ENCODE measurements at regions not wholly inside any gene's neighbourhood (a gene's known extent, or its start where the extent isn't known, plus 50 kb on each side); places are given as distances from the start of the nearest gene placed in this dataset.
A peak's percentile ranks its signal among the peaks of the same experiment; 100 is the strongest.

DNA sequence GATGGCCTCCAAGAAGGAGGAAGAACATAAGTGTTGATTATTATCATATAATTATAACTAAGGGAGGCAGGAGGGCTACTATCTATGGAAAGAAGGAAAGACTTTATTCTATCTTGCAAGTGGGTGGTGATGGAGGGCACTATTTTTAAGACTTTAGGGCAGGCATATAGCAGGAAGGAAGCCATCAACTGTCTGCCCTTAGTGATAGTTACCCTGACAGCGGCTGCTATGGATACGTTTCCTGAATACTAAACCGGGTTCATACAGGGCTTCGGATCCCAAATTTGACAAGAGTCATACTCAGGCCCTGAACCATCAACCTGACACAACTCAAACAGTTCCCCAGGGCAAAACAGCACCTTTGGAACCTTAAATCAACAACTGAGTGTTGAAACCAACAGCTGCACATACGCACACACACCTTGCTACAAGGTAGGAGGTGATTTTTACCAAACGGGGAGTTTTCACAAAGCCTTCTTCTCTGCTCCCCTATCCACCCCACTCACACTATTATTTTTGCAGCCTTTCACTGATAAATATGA is 397.2 kb downstream of the OMA1 start:
- Histone ChIP-seq H3K9me3 (ENCODE audit: control insufficient read depth in 4 of 4, low read length in 3 of 4) (no peaks in the 10 kb centered on the region), H3K36me3 (ENCODE audit: control insufficient read depth in 4 of 4, insufficient read depth in 3 of 4, low read depth in 1 of 4, low read length in 3 of 4) (no peaks in the 10 kb centered on the region), H3K27me3 (ENCODE audit: control insufficient read depth in 4 of 4, insufficient read depth in 4 of 4, low read length in 3 of 4) (no peaks in the 10 kb centered on the region), H3K27ac (ENCODE audit: low read depth in 1 of 2, low read length in 2 of 2) (no peak overlapping the region), H3K9ac (ENCODE audit: low read depth in 1 of 2, low read length in 2 of 2) (no peak overlapping the region), H3K4me3 (ENCODE audit: low read depth in 1 of 3, low read length in 3 of 3) (no peak overlapping the region), H3K4me1 (ENCODE audit: control insufficient read depth in 4 of 4, insufficient read depth in 4 of 4, low read length in 3 of 4) (peaks cover 3 to 29% (median 21%) of the 10 kb centered on the region in 4 donors)
- WGBS = 22% methylated on average over 6 of the region's 6 CpGs
- no peak for DNase-seq (ENCODE audit: low spot score)
- TF ChIP-seq YY1 (IDR thresholded peaks at IDR 0.05) (peak; percentile 17), NR2F2 (IDR thresholded peaks at IDR 0.05) (no peak), FOXA1 (IDR thresholded peaks at IDR 0.05) (peak; percentile 81), HNF4A (conservative IDR thresholded peaks at IDR 0.05) (peak; percentile 77 to 87), HNF4G (IDR thresholded peaks at IDR 0.05) (peak; percentile 27), RAD21 (IDR thresholded peaks at IDR 0.05) (peak in 1 of 2 donors; percentile 17), FOXA2 (IDR thresholded peaks at IDR 0.05) (peak; percentile 90), SP1 (IDR thresholded peaks at IDR 0.05) (peak; percentile 57), GABPA (IDR thresholded peaks at IDR 0.05 in 1 of 2, conservative IDR thresholded peaks at IDR 0.05 in 1 of 2) (no peak), RXRA (IDR thresholded peaks at IDR 0.05) (peak; percentile 54 to 81)
- TF ChIP-seq, protein P1, sequence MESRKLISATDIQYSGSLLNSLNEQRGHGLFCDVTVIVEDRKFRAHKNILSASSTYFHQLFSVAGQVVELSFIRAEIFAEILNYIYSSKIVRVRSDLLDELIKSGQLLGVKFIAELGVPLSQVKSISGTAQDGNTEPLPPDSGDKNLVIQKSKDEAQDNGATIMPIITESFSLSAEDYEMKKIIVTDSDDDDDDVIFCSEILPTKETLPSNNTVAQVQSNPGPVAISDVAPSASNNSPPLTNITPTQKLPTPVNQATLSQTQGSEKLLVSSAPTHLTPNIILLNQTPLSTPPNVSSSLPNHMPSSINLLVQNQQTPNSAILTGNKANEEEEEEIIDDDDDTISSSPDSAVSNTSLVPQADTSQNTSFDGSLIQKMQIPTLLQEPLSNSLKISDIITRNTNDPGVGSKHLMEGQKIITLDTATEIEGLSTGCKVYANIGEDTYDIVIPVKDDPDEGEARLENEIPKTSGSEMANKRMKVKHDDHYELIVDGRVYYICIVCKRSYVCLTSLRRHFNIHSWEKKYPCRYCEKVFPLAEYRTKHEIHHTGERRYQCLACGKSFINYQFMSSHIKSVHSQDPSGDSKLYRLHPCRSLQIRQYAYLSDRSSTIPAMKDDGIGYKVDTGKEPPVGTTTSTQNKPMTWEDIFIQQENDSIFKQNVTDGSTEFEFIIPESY (IDR thresholded peaks at IDR 0.05) = no peak
- TF ChIP-seq, protein P2, sequence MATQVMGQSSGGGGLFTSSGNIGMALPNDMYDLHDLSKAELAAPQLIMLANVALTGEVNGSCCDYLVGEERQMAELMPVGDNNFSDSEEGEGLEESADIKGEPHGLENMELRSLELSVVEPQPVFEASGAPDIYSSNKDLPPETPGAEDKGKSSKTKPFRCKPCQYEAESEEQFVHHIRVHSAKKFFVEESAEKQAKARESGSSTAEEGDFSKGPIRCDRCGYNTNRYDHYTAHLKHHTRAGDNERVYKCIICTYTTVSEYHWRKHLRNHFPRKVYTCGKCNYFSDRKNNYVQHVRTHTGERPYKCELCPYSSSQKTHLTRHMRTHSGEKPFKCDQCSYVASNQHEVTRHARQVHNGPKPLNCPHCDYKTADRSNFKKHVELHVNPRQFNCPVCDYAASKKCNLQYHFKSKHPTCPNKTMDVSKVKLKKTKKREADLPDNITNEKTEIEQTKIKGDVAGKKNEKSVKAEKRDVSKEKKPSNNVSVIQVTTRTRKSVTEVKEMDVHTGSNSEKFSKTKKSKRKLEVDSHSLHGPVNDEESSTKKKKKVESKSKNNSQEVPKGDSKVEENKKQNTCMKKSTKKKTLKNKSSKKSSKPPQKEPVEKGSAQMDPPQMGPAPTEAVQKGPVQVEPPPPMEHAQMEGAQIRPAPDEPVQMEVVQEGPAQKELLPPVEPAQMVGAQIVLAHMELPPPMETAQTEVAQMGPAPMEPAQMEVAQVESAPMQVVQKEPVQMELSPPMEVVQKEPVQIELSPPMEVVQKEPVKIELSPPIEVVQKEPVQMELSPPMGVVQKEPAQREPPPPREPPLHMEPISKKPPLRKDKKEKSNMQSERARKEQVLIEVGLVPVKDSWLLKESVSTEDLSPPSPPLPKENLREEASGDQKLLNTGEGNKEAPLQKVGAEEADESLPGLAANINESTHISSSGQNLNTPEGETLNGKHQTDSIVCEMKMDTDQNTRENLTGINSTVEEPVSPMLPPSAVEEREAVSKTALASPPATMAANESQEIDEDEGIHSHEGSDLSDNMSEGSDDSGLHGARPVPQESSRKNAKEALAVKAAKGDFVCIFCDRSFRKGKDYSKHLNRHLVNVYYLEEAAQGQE (IDR thresholded peaks at IDR 0.05) = peak; percentile 48

DNA sequence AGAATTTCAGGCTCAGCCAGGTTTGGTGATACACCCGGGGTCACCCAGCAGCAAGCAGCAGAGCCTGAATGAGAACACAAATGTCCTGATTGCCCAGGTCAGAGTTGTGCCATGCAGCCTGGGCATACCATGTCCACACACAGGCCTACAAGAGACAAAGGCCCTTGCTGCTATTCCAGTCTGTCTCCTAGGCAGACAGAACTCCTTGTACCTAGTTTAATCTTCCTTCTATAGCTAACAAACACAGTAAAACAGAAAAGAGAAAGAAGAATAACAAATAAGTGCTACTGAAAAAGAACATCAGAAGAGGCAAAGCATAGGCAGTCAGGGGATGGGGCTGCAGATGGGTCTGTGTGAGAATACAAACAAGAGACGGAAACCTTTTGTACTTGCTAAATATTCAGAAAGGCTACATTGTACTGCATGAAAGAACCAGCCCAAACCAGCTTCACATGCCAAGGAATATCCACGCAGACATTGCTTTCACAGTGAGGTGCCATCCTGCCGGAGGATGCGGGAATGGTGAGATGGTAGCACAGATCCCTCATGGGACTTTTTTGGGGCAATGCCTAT is 401.7 kb downstream of the OMA1 start:
- Histone ChIP-seq H3K4me1 (ENCODE audit: control insufficient read depth in 4 of 4, insufficient read depth in 4 of 4, low read length in 3 of 4) (peaks cover 3 to 18% (median 6%) of the 10 kb centered on the region in 4 donors), H3K4me3 (ENCODE audit: low read depth in 1 of 3, low read length in 3 of 3) (no peak overlapping the region), H3K9ac (ENCODE audit: low read depth in 1 of 2, low read length in 2 of 2) (no peak overlapping the region), H3K27me3 (ENCODE audit: control insufficient read depth in 4 of 4, insufficient read depth in 4 of 4, low read length in 3 of 4) (no peaks in the 10 kb centered on the region), H3K27ac (ENCODE audit: low read depth in 1 of 2, low read length in 2 of 2) (no peak overlapping the region), H3K36me3 (ENCODE audit: control insufficient read depth in 4 of 4, insufficient read depth in 3 of 4, low read depth in 1 of 4, low read length in 3 of 4) (no peaks in the 10 kb centered on the region), H3K9me3 (ENCODE audit: control insufficient read depth in 4 of 4, low read length in 3 of 4) (no peaks in the 10 kb centered on the region)
- no peak for DNase-seq (ENCODE audit: low spot score)
- 84% methylated on average over 5 of the region's 5 CpGs for WGBS
- TF ChIP-seq GABPA (IDR thresholded peaks at IDR 0.05 in 1 of 2, conservative IDR thresholded peaks at IDR 0.05 in 1 of 2) (no peak), FOXA1 (IDR thresholded peaks at IDR 0.05) (no peak), SP1 (IDR thresholded peaks at IDR 0.05) (no peak), RXRA (IDR thresholded peaks at IDR 0.05) (no peak), YY1 (IDR thresholded peaks at IDR 0.05) (no peak), TAF1 (conservative IDR thresholded peaks at IDR 0.05) (no peak), FOXA2 (IDR thresholded peaks at IDR 0.05) (no peak)
- TF ChIP-seq, protein P3, sequence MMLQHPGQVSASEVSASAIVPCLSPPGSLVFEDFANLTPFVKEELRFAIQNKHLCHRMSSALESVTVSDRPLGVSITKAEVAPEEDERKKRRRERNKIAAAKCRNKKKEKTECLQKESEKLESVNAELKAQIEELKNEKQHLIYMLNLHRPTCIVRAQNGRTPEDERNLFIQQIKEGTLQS (IDR thresholded peaks at IDR 0.05) = no peak
- TF ChIP-seq, protein P1 (IDR thresholded peaks at IDR 0.05) = no peak

Measured in liver (tissue), 7 donors.